RWPE2 (cell line): ENCODE measurements at regions not wholly inside any gene's neighbourhood (a gene's known extent, or its start where the extent isn't known, plus 50 kb on each side); places are given as distances from the start of the nearest gene placed in this dataset.
"Not testable (repeated sequence)": the region's sequence is repeated elsewhere in the genome, so short reads cannot be mapped to it uniquely, and the experiment has no call there.

Experiments
- ATAC-seq: fragments of 200-7000 bp; cut with Tn5 transposase; 3 replicates; pipeline ENCODE4 v1.9.1; 2021; ENCODE audit warnings: low read depth
- DNase-seq: peaks from one replicate; pipeline ENCODE4 v3.0.0-alpha.2; 2020; ENCODE audit warnings: low spot score
- H3K27ac ChIP-seq: fragments of 450-650 bp; 2 replicates; pipeline ENCODE4 v1.5.1; 2017; ENCODE audit warnings: mild to moderate bottlenecking; ENCODE audit not compliant: poor library complexity, severe bottlenecking
- H3K27me3 ChIP-seq: fragments of 250-450 bp; sonication (Bioruptor Pico); 2 replicates; pipeline ENCODE4 v1.5.1; 2021; ENCODE audit warnings: mild to moderate bottlenecking, moderate library complexity; ENCODE audit not compliant: insufficient read depth, poor library complexity, severe bottlenecking
- H3K36me3 ChIP-seq: fragments of 250-450 bp; sonication (Bioruptor Pico); 2 replicates; pipeline ENCODE4 v1.5.1; 2020; ENCODE audit warnings: low read depth, mild to moderate bottlenecking, moderate library complexity
- H3K4me1 ChIP-seq: fragments of 250-450 bp; sonication (Bioruptor Pico); 2 replicates; pipeline ENCODE4 v1.5.1; 2021; ENCODE audit warnings: mild to moderate bottlenecking, moderate library complexity; ENCODE audit not compliant: insufficient read depth, poor library complexity, severe bottlenecking
- H3K4me3 ChIP-seq: fragments of 250-450 bp; sonication (Bioruptor Pico); 2 replicates; pipeline ENCODE4 v1.5.1; 2021; ENCODE audit warnings: mild to moderate bottlenecking, moderate library complexity; ENCODE audit not compliant: severe bottlenecking
- H3K9me3 ChIP-seq: fragments of 250-450 bp; sonication (Bioruptor Pico); 2 replicates; pipeline ENCODE4 v1.5.1; 2021; ENCODE audit warnings: mild to moderate bottlenecking, moderate library complexity; ENCODE audit not compliant: severe bottlenecking
- CTCF ChIP-seq: fragments of 450-650 bp; IDR thresholded peaks from one replicate; pipeline ENCODE4 v1.5.1; 2017; ENCODE audit warnings: mild to moderate bottlenecking, moderate library complexity; ENCODE audit not compliant: poor library complexity, severe bottlenecking

- H3K27ac ChIP-seq, H3K27me3 ChIP-seq, H3K4me1 ChIP-seq, H3K4me3 ChIP-seq, ATAC-seq, H3K36me3 ChIP-seq, H3K9me3 ChIP-seq, DNase-seq: not testable (repeated sequence)
Observed at GRCh38 chr2:88986721-88987330, 295.4 kb downstream of the RPIA start.

- not testable (repeated sequence) for H3K36me3 ChIP-seq, DNase-seq, H3K9me3 ChIP-seq, H3K4me3 ChIP-seq, H3K27me3 ChIP-seq, ATAC-seq, H3K27ac ChIP-seq, H3K4me1 ChIP-seq
Observed at GRCh38 chr2:88988617-88989016, 297.1 kb downstream of the RPIA start.

GRCh38 chr2:88992819-88993218 is 301.3 kb downstream of the RPIA start:
- not testable (repeated sequence) for ATAC-seq, DNase-seq, H3K27ac ChIP-seq, H3K9me3 ChIP-seq, H3K36me3 ChIP-seq, H3K27me3 ChIP-seq, H3K4me1 ChIP-seq, H3K4me3 ChIP-seq

- H3K27ac ChIP-seq, ATAC-seq, H3K27me3 ChIP-seq, H3K36me3 ChIP-seq, H3K4me1 ChIP-seq, DNase-seq, H3K9me3 ChIP-seq, H3K4me3 ChIP-seq: not testable (repeated sequence)
Observed at GRCh38 chr2:88994856-88995255, 303.4 kb downstream of the RPIA start.

- not testable (repeated sequence) for H3K4me1 ChIP-seq, ATAC-seq, H3K27ac ChIP-seq, DNase-seq, H3K9me3 ChIP-seq, H3K36me3 ChIP-seq, H3K27me3 ChIP-seq, H3K4me3 ChIP-seq
Observed at GRCh38 chr2:88996588-88996987, 305.1 kb downstream of the RPIA start.

GRCh38 chr2:88999365-88999764 is 307.9 kb downstream of the RPIA start:
- Histone ChIP-seq H3K36me3 (no peaks in the 10 kb centered on the region), H3K4me1 (no peaks in the 10 kb centered on the region), H3K4me3 (no peak overlapping the region), H3K27me3 (no peaks in the 10 kb centered on the region), H3K27ac (no peak overlapping the region), H3K9me3 (no peaks in the 10 kb centered on the region)
- no peak for DNase-seq
- no peak for ATAC-seq
- no peak for TF ChIP-seq CTCF

- TF ChIP-seq CTCF = no peak
- H3K27ac ChIP-seq = no peak overlapping the region
- no peaks in the 10 kb centered on the region for H3K4me1 ChIP-seq
- H3K9me3 ChIP-seq = no peaks in the 10 kb centered on the region
- H3K36me3 ChIP-seq = no peaks in the 10 kb centered on the region
- ATAC-seq (no peak), DNase-seq (no peak)
- no peaks in the 10 kb centered on the region for H3K27me3 ChIP-seq
- no peak overlapping the region for H3K4me3 ChIP-seq
Observed at GRCh38 chr2:89000235-89000634, 308.8 kb downstream of the RPIA start.

GRCh38 chr2:89004238-89004637 is 312.8 kb downstream of the RPIA start:
- not testable (repeated sequence) for H3K27ac ChIP-seq, DNase-seq, H3K4me3 ChIP-seq, H3K27me3 ChIP-seq, H3K9me3 ChIP-seq, ATAC-seq, H3K36me3 ChIP-seq, H3K4me1 ChIP-seq

GRCh38 chr2:89020566-89020965 is 329.1 kb downstream of the RPIA start:
- not testable (repeated sequence) for H3K27me3 ChIP-seq, H3K36me3 ChIP-seq, H3K27ac ChIP-seq, H3K4me1 ChIP-seq, DNase-seq, H3K9me3 ChIP-seq, ATAC-seq, H3K4me3 ChIP-seq

GRCh38 chr2:89026296-89026695 is 334.8 kb downstream of the RPIA start:
- H3K4me1 ChIP-seq, ATAC-seq: not testable (repeated sequence)

More at GRCh38 chr2:89026296-89026695, 334.8 kb downstream of the RPIA start:
- not testable (repeated sequence) for DNase-seq, H3K27ac ChIP-seq, H3K9me3 ChIP-seq, H3K27me3 ChIP-seq, H3K4me3 ChIP-seq, H3K36me3 ChIP-seq
